Activated naive CD8-positive, alpha-beta T cell treated with anti-CD3 and anti-CD28 coated beads, Interleukin-2, amount 50 U/mL, for 24 hours (primary cell): ENCODE measurements at regions not wholly inside any gene's neighbourhood (a gene's known extent, or its start where the extent isn't known, plus 50 kb on each side); places are given as distances from the start of the nearest gene placed in this dataset.
"Not testable (repeated sequence)": the region's sequence is repeated elsewhere in the genome, so short reads cannot be mapped to it uniquely, and the experiment has no call there.

Experiments used
- ATAC-seq: fragments of 150-1000 bp; cut with Tn5 transposase; one replicate; pipeline ENCODE4 v1.10.0; 2021
- DNase-seq: peaks from one replicate; pipeline ENCODE4 v3.0.0; 2021
- H3K27ac Mint-ChIP-seq: one replicate; pipeline ENCODE4 v1.8.0; 2021; ENCODE audit warnings: mild to moderate bottlenecking, mixed read lengths
- H3K27me3 Mint-ChIP-seq: one replicate; pipeline ENCODE4 v1.8.0; 2021; ENCODE audit warnings: mixed read lengths
- H3K36me3 Mint-ChIP-seq: one replicate; pipeline ENCODE4 v1.8.0; 2021; ENCODE audit warnings: low read depth, mixed read lengths
- H3K4me1 Mint-ChIP-seq: one replicate; pipeline ENCODE4 v1.8.0; 2021; ENCODE audit warnings: mixed read lengths
- H3K4me3 Mint-ChIP-seq: one replicate; pipeline ENCODE4 v1.8.0; 2021; ENCODE audit warnings: mild to moderate bottlenecking, moderate library complexity, mixed read lengths
- H3K9me3 Mint-ChIP-seq: one replicate; pipeline ENCODE4 v1.8.0; 2021; ENCODE audit warnings: mixed read lengths

- Mint-ChIP-seq H3K4me3 (no peak overlapping the region), H3K4me1 (no peaks in the 10 kb centered on the region), H3K27ac (no peak overlapping the region), H3K27me3 (no peaks in the 10 kb centered on the region), H3K9me3 (peaks cover 6% of the 10 kb centered on the region), H3K36me3 (no peaks in the 10 kb centered on the region)
- no peak for DNase-seq
- ATAC-seq = no peak
Observed at GRCh38 chr13:19123502-19123901, 58.1 kb downstream of the TUBA3C start.

GRCh38 chr13:19117913-19118739, 63.5 kb downstream of the TUBA3C start:
- Mint-ChIP-seq H3K9me3 (peaks cover 9% of the 10 kb centered on the region), H3K4me3 (no peak overlapping the region), H3K27ac (no peak overlapping the region), H3K36me3 (no peaks in the 10 kb centered on the region), H3K27me3 (no peaks in the 10 kb centered on the region), H3K4me1 (no peaks in the 10 kb centered on the region)
- ATAC-seq (no peak), DNase-seq (no peak)

GRCh38 chr13:19109225-19109624, 72.4 kb downstream of the TUBA3C start:
- H3K9me3 Mint-ChIP-seq, H3K4me1 Mint-ChIP-seq, H3K27ac Mint-ChIP-seq, H3K27me3 Mint-ChIP-seq, DNase-seq, H3K4me3 Mint-ChIP-seq, ATAC-seq, H3K36me3 Mint-ChIP-seq: not testable (repeated sequence)

- H3K9me3 Mint-ChIP-seq = no peaks in the 10 kb centered on the region
- H3K36me3 Mint-ChIP-seq = no peaks in the 10 kb centered on the region
- no peak overlapping the region for H3K4me3 Mint-ChIP-seq
- no peak overlapping the region for H3K27ac Mint-ChIP-seq
- DNase-seq (no peak), ATAC-seq (no peak)
- no peaks in the 10 kb centered on the region for H3K27me3 Mint-ChIP-seq
- no peaks in the 10 kb centered on the region for H3K4me1 Mint-ChIP-seq
Observed at GRCh38 chr13:19103140-19103539, 78.5 kb downstream of the TUBA3C start.

- no peaks in the 10 kb centered on the region for H3K27me3 Mint-ChIP-seq
- no peaks in the 10 kb centered on the region for H3K4me1 Mint-ChIP-seq
- H3K9me3 Mint-ChIP-seq = no peaks in the 10 kb centered on the region
- H3K36me3 Mint-ChIP-seq = no peaks in the 10 kb centered on the region
- no peak for ATAC-seq
- no peak overlapping the region for H3K4me3 Mint-ChIP-seq
- no peak for DNase-seq
- H3K27ac Mint-ChIP-seq = no peak overlapping the region
Observed at GRCh38 chr13:19093369-19093768, 88.3 kb downstream of the TUBA3C start.

GRCh38 chr13:19090495-19090894, 91.1 kb downstream of the TUBA3C start:
- no peaks in the 10 kb centered on the region for H3K9me3 Mint-ChIP-seq
- H3K27me3 Mint-ChIP-seq = no peaks in the 10 kb centered on the region
- no peak for DNase-seq
- no peak for ATAC-seq
- H3K4me3 Mint-ChIP-seq = no peak overlapping the region
- H3K4me1 Mint-ChIP-seq = no peaks in the 10 kb centered on the region
- H3K27ac Mint-ChIP-seq = no peak overlapping the region
- no peaks in the 10 kb centered on the region for H3K36me3 Mint-ChIP-seq

- no peaks in the 10 kb centered on the region for H3K27me3 Mint-ChIP-seq
- DNase-seq (no peak), ATAC-seq (no peak)
- H3K27ac Mint-ChIP-seq = no peak overlapping the region
- H3K4me1 Mint-ChIP-seq = no peaks in the 10 kb centered on the region
- H3K36me3 Mint-ChIP-seq = no peaks in the 10 kb centered on the region
- no peaks in the 10 kb centered on the region for H3K9me3 Mint-ChIP-seq
- no peak overlapping the region for H3K4me3 Mint-ChIP-seq
Observed at GRCh38 chr13:19089315-19089714, 92.3 kb downstream of the TUBA3C start.

- Mint-ChIP-seq H3K4me1 (no peaks in the 10 kb centered on the region), H3K4me3 (no peak overlapping the region), H3K27me3 (no peaks in the 10 kb centered on the region), H3K27ac (no peak overlapping the region), H3K36me3 (no peaks in the 10 kb centered on the region), H3K9me3 (no peaks in the 10 kb centered on the region)
- ATAC-seq (no peak), DNase-seq (no peak)
Observed at GRCh38 chr13:19088416-19088815, 93.2 kb downstream of the TUBA3C start.

- H3K27ac Mint-ChIP-seq = no peak overlapping the region
- no peaks in the 10 kb centered on the region for H3K27me3 Mint-ChIP-seq
- no peaks in the 10 kb centered on the region for H3K4me1 Mint-ChIP-seq
- ATAC-seq (no peak), DNase-seq (no peak)
- no peak overlapping the region for H3K4me3 Mint-ChIP-seq
- H3K36me3 Mint-ChIP-seq = no peaks in the 10 kb centered on the region
- H3K9me3 Mint-ChIP-seq = no peaks in the 10 kb centered on the region
Observed at GRCh38 chr13:19085876-19086275, 95.7 kb downstream of the TUBA3C start.

GRCh38 chr13:19085258-19085657, 96.4 kb downstream of the TUBA3C start:
- no peak overlapping the region for H3K27ac Mint-ChIP-seq
- no peak overlapping the region for H3K4me3 Mint-ChIP-seq
- H3K4me1 Mint-ChIP-seq = no peaks in the 10 kb centered on the region
- H3K9me3 Mint-ChIP-seq = no peaks in the 10 kb centered on the region
- H3K27me3 Mint-ChIP-seq = no peaks in the 10 kb centered on the region
- DNase-seq (no peak), ATAC-seq (no peak)
- H3K36me3 Mint-ChIP-seq = no peaks in the 10 kb centered on the region

GRCh38 chr13:19083340-19083739, 98.3 kb downstream of the TUBA3C start:
- H3K27me3 Mint-ChIP-seq = peaks cover 2% of the 10 kb centered on the region
- DNase-seq (no peak), ATAC-seq (no peak)
- no peaks in the 10 kb centered on the region for H3K4me1 Mint-ChIP-seq
- no peak overlapping the region for H3K4me3 Mint-ChIP-seq
- no peak overlapping the region for H3K27ac Mint-ChIP-seq
- H3K36me3 Mint-ChIP-seq = no peaks in the 10 kb centered on the region
- peaks cover 4% of the 10 kb centered on the region for H3K9me3 Mint-ChIP-seq

- H3K36me3 Mint-ChIP-seq = no peaks in the 10 kb centered on the region
- no peaks in the 10 kb centered on the region for H3K4me1 Mint-ChIP-seq
- peaks cover 2% of the 10 kb centered on the region for H3K27me3 Mint-ChIP-seq
- ATAC-seq (no peak), DNase-seq (no peak)
- peaks cover 14% of the 10 kb centered on the region for H3K9me3 Mint-ChIP-seq
- H3K4me3 Mint-ChIP-seq = no peak overlapping the region
- H3K27ac Mint-ChIP-seq = no peak overlapping the region
Observed at GRCh38 chr13:19075418-19075817, 106.2 kb downstream of the TUBA3C start.

GRCh38 chr13:19074519-19074918, 107.1 kb downstream of the TUBA3C start:
- no peaks in the 10 kb centered on the region for H3K4me1 Mint-ChIP-seq
- no peaks in the 10 kb centered on the region for H3K36me3 Mint-ChIP-seq
- no peak for DNase-seq
- H3K9me3 Mint-ChIP-seq = peaks cover 14% of the 10 kb centered on the region
- peaks cover 2% of the 10 kb centered on the region for H3K27me3 Mint-ChIP-seq
- H3K4me3 Mint-ChIP-seq = no peak overlapping the region
- no peak overlapping the region for H3K27ac Mint-ChIP-seq
- no peak for ATAC-seq

- not testable (repeated sequence) for H3K27me3 Mint-ChIP-seq, H3K4me1 Mint-ChIP-seq, DNase-seq, ATAC-seq, H3K36me3 Mint-ChIP-seq, H3K4me3 Mint-ChIP-seq, H3K27ac Mint-ChIP-seq
- peaks cover 12% of the 10 kb centered on the region for H3K9me3 Mint-ChIP-seq
Observed at GRCh38 chr13:19074106-19074505, 107.5 kb downstream of the TUBA3C start.

GRCh38 chr13:19072956-19073706, 108.5 kb downstream of the TUBA3C start:
- not testable (repeated sequence) for H3K27me3 Mint-ChIP-seq, ATAC-seq, H3K36me3 Mint-ChIP-seq, DNase-seq, H3K4me1 Mint-ChIP-seq, H3K27ac Mint-ChIP-seq, H3K4me3 Mint-ChIP-seq
- H3K9me3 Mint-ChIP-seq = peaks cover 11% of the 10 kb centered on the region
